22Rv1 (cell line): ENCODE measurements at regions not wholly inside any gene's neighbourhood (a gene's known extent, or its start where the extent isn't known, plus 50 kb on each side); places are given as distances from the start of the nearest gene placed in this dataset.

Experiments used
- H3K27ac ChIP-seq: fragments of 450-650 bp; 2 replicates; pipeline ENCODE4 v1.5.1; 2017
- CTCF ChIP-seq: fragments of 450-650 bp; IDR thresholded peaks from 2 replicates; pipeline ENCODE4 v1.5.1; 2017; ENCODE audit warnings: mild to moderate bottlenecking
- ZFX ChIP-seq: fragments of 450-650 bp; IDR thresholded peaks from 2 replicates; pipeline ENCODE4 v1.6.1; 2017; ENCODE audit warnings: antibody characterized with exemption, borderline replicate concordance

- TF ChIP-seq ZFX (no peak), CTCF (no peak)
- no peak overlapping the region for H3K27ac ChIP-seq
Measured at GRCh38 chr1:112219267-112219666, 176.7 kb upstream of the CTTNBP2NL start.

- no peak overlapping the region for H3K27ac ChIP-seq
- TF ChIP-seq ZFX (no peak), CTCF (no peak)
Measured at GRCh38 chr1:112230232-112230631, 165.8 kb upstream of the CTTNBP2NL start.

- no peak overlapping the region for H3K27ac ChIP-seq
- TF ChIP-seq CTCF = no peak
- TF ChIP-seq ZFX = no peak
Measured at GRCh38 chr1:112231331-112231730, 164.7 kb upstream of the CTTNBP2NL start.

GRCh38 chr1:112232848-112233247, 163.2 kb upstream of the CTTNBP2NL start:
- no peak overlapping the region for H3K27ac ChIP-seq

GRCh38 chr1:112234710-112235109, 161.3 kb upstream of the CTTNBP2NL start:
- TF ChIP-seq CTCF (no peak), ZFX (no peak)
- H3K27ac ChIP-seq = no peak overlapping the region

More at GRCh38 chr1:112232848-112233247, 163.2 kb upstream of the CTTNBP2NL start:
- TF ChIP-seq CTCF (no peak), ZFX (no peak)

GRCh38 chr1:112237983-112238545, 157.9 kb upstream of the CTTNBP2NL start:
- TF ChIP-seq ZFX (no peak), CTCF (no peak)
- no peak overlapping the region for H3K27ac ChIP-seq

GRCh38 chr1:112239683-112240330, 156.2 kb upstream of the CTTNBP2NL start:
- no peak overlapping the region for H3K27ac ChIP-seq
- TF ChIP-seq ZFX (no peak), CTCF (no peak)
